Activated CD8-positive, alpha-beta T cell treated with anti-CD3 and anti-CD28 coated beads for 36 hours (primary cell): ENCODE measurements at regions not wholly inside any gene's neighbourhood (a gene's known extent, or its start where the extent isn't known, plus 50 kb on each side); places are given as distances from the start of the nearest gene placed in this dataset.

Source experiments
- ATAC-seq: fragments of 200-7000 bp; cut with Tn5 transposase; one replicate; pipeline ENCODE4 v1.10.0; 2021; ENCODE audit warnings: mild to moderate bottlenecking, moderate library complexity
- CTCF ChIA-PET: fragments of 350-600 bp; sonication (Branson Sonifier 250); formaldehyde crosslinking; loops from one replicate; lab custom pipeline; 2021; ENCODE audit warnings: antibody characterized with exemption; lab: Charles Lee
- POLR2A ChIA-PET: fragments of 350-600 bp; sonication (Branson Sonifier 250); formaldehyde crosslinking; loops from one replicate; lab custom pipeline; 2021; ENCODE audit warnings: antibody characterized with exemption; lab: Charles Lee
- DNase-seq: peaks from one replicate; pipeline ENCODE4 v3.0.0-alpha.2; 2020
- H3K27ac Mint-ChIP-seq: one replicate; pipeline ENCODE4 v1.8.0; 2021; ENCODE audit warnings: mild to moderate bottlenecking, mixed read lengths
- H3K27me3 Mint-ChIP-seq: one replicate; pipeline ENCODE4 v1.8.0; 2021; ENCODE audit warnings: mixed read lengths
- H3K36me3 Mint-ChIP-seq: one replicate; pipeline ENCODE4 v1.8.0; 2021; ENCODE audit warnings: low read depth, mixed read lengths
- H3K4me1 Mint-ChIP-seq: one replicate; pipeline ENCODE4 v1.8.0; 2021; ENCODE audit warnings: low read depth, mixed read lengths
- H3K4me3 Mint-ChIP-seq: one replicate; pipeline ENCODE4 v1.8.0; 2021; ENCODE audit warnings: mild to moderate bottlenecking, moderate library complexity, mixed read lengths
- H3K9me3 Mint-ChIP-seq: one replicate; pipeline ENCODE4 v1.8.0; 2021; ENCODE audit warnings: mixed read lengths
- intact Hi-C: fragments of 100-400 bp; cut with micrococcal nuclease; formaldehyde crosslinking; loops from one replicate; pipeline ENCODE4 v1.10.0; 2022
- TF ChIP-seq, protein P1 (sequence below): fragments of 200-600 bp; IDR thresholded peaks from one replicate; pipeline ENCODE4 v1.8.0; 2022; ENCODE audit warnings: antibody characterized with exemption, mild to moderate bottlenecking

DNA sequence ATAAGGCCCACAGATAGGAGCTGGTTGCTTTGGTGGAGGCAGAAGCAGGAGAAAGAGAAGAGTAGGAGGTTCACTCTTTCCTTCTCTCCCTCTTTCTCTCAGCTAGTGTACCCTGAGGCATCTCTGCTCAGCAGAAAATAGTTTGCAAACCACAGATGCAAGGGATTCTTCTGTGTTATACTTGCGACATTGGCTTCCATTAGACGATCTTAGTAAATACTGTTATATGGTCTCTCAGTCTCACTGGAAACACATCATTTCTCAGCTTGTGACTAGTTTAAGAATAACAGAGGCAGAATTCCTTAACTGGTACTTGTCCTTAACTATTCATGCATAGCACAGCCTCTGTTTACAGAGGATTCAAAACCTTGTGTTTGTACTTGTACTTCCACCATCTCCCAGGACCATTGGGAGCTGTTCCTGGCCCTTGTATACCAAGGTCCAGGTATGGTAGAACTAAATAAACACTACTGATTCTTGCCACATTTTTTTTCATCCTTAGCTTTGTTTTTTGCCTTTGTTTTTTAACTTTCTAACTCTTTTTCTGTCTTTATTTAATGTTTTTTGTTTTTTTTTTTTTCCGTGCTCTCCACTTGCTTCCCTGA, 218.2 kb downstream of the OTOR start:
- no peak overlapping the region for H3K4me3 Mint-ChIP-seq
- no peak for DNase-seq
- intact Hi-C loops, result no loop called here
- H3K4me1 Mint-ChIP-seq, result no peaks in the 10 kb centered on the region
- H3K27me3 Mint-ChIP-seq, result no peaks in the 10 kb centered on the region
- no peak for ATAC-seq
- ChIA-PET CTCF (no interaction called here), POLR2A (no interaction called here)
- TF ChIP-seq, protein P1, sequence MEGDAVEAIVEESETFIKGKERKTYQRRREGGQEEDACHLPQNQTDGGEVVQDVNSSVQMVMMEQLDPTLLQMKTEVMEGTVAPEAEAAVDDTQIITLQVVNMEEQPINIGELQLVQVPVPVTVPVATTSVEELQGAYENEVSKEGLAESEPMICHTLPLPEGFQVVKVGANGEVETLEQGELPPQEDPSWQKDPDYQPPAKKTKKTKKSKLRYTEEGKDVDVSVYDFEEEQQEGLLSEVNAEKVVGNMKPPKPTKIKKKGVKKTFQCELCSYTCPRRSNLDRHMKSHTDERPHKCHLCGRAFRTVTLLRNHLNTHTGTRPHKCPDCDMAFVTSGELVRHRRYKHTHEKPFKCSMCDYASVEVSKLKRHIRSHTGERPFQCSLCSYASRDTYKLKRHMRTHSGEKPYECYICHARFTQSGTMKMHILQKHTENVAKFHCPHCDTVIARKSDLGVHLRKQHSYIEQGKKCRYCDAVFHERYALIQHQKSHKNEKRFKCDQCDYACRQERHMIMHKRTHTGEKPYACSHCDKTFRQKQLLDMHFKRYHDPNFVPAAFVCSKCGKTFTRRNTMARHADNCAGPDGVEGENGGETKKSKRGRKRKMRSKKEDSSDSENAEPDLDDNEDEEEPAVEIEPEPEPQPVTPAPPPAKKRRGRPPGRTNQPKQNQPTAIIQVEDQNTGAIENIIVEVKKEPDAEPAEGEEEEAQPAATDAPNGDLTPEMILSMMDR, result no peak
- H3K27ac Mint-ChIP-seq, result no peak overlapping the region
- H3K9me3 Mint-ChIP-seq, result peaks cover 2% of the 10 kb centered on the region
- no peaks in the 10 kb centered on the region for H3K36me3 Mint-ChIP-seq

DNA sequence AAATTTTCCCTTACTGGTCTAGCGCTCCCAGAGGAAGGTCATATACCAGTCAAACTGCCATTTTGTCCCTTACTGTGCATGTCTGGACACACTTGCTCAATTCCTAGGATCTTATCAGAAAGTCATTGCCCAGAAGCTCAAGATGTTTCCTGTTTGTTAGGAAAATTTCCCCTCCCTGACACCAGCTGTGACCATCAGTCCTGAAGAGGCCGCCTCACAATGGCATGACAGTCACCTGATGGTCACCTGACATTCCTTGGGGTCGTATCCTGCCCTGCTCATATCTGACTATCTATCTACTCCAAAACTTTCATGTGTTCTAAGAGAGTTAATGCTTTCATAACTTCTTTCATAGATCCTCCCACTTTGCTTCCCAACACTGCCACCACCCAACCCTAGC, 219.9 kb downstream of the OTOR start:
- Mint-ChIP-seq H3K27me3 (no peaks in the 10 kb centered on the region), H3K27ac (no peak overlapping the region), H3K9me3 (peaks cover 2% of the 10 kb centered on the region), H3K4me1 (no peaks in the 10 kb centered on the region), H3K4me3 (no peak overlapping the region), H3K36me3 (no peaks in the 10 kb centered on the region)
- no peak for ATAC-seq
- POLR2A ChIA-PET, result no interaction called here
- CTCF ChIA-PET, result no interaction called here
- DNase-seq, result no peak
- TF ChIP-seq, protein P1, result no peak
- intact Hi-C loops, result no loop called here

DNA sequence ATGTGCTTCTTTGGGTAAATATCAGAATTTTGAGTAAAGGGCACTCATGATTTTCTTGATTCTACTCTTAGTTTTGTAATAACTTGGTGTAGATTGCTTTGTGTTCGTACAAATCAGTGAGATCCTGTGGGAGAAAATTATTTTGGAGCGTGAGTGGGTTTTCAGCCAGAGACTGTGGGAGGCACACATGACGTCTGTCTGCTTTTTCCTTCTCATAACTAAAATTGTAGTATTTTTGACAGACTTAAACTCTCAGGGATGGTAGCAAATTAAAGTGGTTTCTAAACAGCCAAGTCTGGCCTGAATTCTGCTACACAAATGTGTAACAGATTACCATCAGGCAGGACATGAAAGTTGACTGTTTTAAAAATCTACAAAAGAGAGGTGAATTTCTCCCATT, 222.6 kb downstream of the OTOR start:
- H3K4me1 Mint-ChIP-seq, result no peaks in the 10 kb centered on the region
- TF ChIP-seq, protein P1, result no peak
- no peak overlapping the region for H3K27ac Mint-ChIP-seq
- peaks cover under 1% of the 10 kb centered on the region for H3K9me3 Mint-ChIP-seq
- ChIA-PET POLR2A (no interaction called here), CTCF (no interaction called here)
- H3K4me3 Mint-ChIP-seq, result no peak overlapping the region
- H3K36me3 Mint-ChIP-seq, result no peaks in the 10 kb centered on the region
- DNase-seq (no peak), ATAC-seq (no peak)
- no peaks in the 10 kb centered on the region for H3K27me3 Mint-ChIP-seq
- intact Hi-C loops, result no loop called here

DNA sequence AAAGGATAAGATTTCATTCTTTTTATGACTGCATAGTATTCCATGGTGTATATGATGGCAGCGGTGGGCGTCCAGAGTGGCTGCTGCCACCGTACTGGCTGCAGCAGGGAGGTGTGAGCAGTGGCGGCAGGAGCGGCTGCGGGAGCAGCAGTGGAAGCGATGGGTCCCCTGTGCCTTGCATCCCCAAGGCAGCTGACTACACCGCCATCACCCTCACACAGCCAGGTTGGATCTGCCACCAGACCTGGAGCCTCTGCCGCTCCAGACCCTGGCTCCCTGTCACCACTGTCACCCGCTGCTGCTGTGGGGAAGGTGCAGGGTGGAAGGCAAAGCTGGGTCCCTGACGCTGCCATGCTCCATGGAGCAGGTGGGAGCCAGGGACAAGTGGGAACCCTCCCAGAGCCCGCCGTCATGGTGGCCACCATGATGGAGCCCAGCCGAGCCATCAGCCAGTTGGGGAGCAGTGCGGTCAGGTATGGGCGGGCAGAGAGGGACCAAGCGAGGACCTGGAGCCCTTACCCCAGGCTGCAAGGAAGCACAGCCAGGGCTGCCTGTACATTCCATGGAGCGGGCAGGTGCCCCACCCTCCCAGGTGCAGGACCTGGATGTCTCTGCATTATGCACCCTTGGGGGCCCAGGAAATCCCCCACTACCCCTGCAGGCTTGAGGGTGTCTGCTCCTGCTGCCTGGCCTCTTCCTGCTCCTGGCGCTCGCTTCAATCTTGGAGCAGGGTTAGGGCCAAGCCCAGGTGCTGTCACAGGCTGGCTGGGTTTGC, 226.1 kb downstream of the OTOR start:
- Mint-ChIP-seq H3K36me3 (no peaks in the 10 kb centered on the region), H3K9me3 (peaks cover 2% of the 10 kb centered on the region), H3K4me3 (no peak overlapping the region), H3K27me3 (no peaks in the 10 kb centered on the region), H3K4me1 (no peaks in the 10 kb centered on the region), H3K27ac (no peak overlapping the region)
- ChIA-PET POLR2A (no interaction called here), CTCF (no interaction called here)
- TF ChIP-seq, protein P1, result no peak
- ATAC-seq (no peak), DNase-seq (no peak)
- intact Hi-C loops, result no loop called here

DNA sequence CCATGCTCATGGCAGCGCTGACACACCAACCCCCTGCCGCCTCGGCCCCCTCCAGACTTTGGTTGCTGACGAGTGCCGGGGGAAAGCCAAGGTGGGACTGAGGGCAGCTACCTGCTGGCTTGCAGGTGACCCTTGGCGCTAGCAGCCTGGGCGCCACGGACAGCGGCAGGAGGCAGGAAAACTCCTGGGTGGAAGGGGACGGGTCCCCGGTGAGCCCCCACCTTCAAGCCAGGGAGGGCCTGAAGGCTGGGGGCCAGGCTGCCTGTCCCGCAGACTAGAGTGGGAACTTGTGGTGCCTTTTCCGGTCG, 226.7 kb downstream of the OTOR start:
- Mint-ChIP-seq H3K4me1 (no peaks in the 10 kb centered on the region), H3K27me3 (no peaks in the 10 kb centered on the region), H3K36me3 (no peaks in the 10 kb centered on the region), H3K4me3 (no peak overlapping the region), H3K27ac (no peak overlapping the region), H3K9me3 (peaks cover 2% of the 10 kb centered on the region)
- ATAC-seq (no peak), DNase-seq (no peak)
- TF ChIP-seq, protein P1, result no peak
- intact Hi-C loops, result no loop called here
- ChIA-PET CTCF (no interaction called here), POLR2A (no interaction called here)
